ENCODE measurements at regions not wholly inside any gene's neighbourhood (a gene's known extent, or its start where the extent isn't known, plus 50 kb on each side); places are given as distances from the start of the nearest gene placed in this dataset.

DNA sequence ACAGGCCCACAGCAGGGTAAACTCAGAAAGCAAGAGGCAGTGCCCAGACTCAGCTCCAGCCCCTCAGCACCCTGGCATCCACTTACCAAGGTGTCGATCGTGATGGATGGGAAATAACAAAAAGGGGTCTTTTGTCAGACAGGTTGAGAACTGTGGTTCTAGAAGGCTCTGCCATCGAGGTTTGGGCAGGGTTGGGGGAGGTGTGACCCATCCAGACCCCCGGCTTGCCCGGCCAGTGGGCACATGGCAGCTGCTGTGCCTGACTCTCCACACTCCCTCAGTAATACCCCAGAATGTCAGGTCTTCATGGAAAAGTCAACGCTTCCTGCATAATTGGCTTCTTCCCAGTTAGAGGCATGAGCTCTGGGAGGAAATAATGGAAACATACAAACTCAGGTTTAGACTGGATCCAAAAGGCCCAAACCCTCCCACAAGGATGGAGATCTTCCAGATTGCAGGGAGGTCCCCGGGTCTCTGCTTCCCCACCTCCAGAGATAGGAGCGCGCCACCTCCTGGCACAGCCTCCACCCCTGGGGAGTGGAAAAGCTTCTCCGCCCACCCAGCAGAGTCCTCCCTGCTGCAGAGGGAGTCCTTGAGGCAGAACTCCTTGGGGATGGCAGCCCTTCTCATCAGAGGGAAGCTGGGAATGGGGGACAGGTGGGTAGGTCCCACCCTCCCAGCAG is 149.8 kb upstream of the IQSEC1 start:
- TF ChIP-seq, protein P1, sequence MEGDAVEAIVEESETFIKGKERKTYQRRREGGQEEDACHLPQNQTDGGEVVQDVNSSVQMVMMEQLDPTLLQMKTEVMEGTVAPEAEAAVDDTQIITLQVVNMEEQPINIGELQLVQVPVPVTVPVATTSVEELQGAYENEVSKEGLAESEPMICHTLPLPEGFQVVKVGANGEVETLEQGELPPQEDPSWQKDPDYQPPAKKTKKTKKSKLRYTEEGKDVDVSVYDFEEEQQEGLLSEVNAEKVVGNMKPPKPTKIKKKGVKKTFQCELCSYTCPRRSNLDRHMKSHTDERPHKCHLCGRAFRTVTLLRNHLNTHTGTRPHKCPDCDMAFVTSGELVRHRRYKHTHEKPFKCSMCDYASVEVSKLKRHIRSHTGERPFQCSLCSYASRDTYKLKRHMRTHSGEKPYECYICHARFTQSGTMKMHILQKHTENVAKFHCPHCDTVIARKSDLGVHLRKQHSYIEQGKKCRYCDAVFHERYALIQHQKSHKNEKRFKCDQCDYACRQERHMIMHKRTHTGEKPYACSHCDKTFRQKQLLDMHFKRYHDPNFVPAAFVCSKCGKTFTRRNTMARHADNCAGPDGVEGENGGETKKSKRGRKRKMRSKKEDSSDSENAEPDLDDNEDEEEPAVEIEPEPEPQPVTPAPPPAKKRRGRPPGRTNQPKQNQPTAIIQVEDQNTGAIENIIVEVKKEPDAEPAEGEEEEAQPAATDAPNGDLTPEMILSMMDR (IDR thresholded peaks at IDR 0.05; ENCODE audit: low read depth, low read length) = no peak
- no peak for TF ChIP-seq EZH2phosphoT487 (IDR thresholded peaks at IDR 0.05; ENCODE audit: low read depth)
